Cerebellar cortex (tissue), 1 donor: ENCODE measurements at regions not wholly inside any gene's neighbourhood (a gene's known extent, or its start where the extent isn't known, plus 50 kb on each side); places are given as distances from the start of the nearest gene placed in this dataset.
"Not testable (repeated sequence)": the region's sequence is repeated elsewhere in the genome, so short reads cannot be mapped to it uniquely, and the experiment has no call there.

ENCODE experiments used
- DNase-seq: peaks from one replicate; pipeline ENCODE4 v3.0.0-alpha.2; 2015; ENCODE audit warnings: low spot score

DNA sequence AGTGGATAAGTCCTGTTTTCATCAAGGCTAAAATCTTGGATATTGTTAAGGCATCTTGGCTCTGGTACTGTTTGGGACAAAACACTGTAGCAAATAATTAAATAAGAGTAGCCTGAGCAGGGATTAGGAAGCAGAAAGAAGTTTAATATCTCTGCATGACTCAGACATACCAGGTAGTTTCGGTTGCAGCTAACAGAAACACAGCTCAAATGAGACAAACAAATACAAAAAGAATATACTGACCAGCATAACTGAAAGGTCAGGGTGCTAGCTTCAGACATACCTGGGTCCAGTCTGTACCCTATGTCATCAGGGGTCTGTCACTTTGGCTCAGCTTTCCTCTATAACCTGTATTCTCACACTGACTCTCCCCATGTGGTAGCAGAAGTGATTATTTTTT is 156.4 kb upstream of the MAP3K1 start:
- no peak for DNase-seq

DNA sequence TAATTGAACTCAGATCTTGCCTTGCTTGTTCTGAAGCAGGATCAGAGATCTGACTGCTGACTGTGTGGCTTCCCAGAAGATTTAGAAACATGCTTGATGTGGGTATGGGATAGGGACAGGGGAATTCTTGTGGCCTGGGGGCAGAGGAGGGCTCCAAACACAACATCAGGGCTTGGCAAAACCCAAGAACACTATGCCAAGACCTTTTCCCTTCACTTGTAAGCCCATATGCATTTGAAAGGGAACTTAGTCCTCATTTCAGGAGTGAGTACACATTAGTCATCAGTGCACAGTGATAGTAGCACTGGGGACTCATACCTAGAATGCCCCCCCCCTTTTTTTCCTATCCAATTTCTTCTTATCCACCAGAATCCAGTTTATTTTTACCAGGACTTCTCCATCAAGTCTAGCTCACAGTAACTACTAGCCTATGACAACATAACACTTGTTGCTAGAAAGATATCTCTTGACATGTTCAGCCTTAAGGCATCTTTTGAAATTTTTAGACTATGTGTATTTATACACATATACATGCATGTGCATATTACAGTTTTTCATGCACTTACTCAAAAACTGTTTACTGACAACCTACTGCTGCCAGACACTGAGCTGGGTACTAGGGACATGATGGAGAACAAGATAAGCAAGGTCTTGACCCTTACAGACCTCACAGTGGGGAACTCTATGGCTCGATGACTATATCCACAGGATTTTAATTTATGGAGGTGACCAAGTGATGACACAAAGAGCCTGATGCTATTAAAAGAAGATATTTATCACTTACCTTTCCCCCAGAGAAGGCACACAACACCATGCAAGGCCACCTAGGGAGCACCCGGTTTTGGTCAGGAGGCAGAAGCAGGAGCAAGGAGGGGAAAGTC is 158.3 kb upstream of the MAP3K1 start:
- no peak for DNase-seq

DNA sequence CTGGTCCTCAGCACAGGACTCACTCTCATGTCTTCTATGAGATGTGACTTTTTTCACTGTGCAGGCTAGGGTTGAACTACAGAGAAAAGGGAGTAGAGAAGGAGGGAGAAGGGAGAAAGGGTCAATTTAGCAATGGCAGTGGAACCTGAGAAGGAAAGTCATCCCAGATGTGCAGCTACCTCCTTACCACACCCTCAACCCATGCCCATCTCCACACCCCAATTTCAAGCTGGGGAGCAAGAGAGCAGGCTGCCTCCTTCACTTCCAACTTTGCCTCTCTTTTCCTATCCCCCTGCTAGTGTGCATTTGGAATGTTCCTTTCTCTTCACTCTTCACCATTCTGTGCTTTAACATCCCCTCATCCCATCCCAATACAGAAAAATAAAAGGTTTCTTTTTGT is 163.5 kb upstream of the MAP3K1 start:
- no peak for DNase-seq

DNA sequence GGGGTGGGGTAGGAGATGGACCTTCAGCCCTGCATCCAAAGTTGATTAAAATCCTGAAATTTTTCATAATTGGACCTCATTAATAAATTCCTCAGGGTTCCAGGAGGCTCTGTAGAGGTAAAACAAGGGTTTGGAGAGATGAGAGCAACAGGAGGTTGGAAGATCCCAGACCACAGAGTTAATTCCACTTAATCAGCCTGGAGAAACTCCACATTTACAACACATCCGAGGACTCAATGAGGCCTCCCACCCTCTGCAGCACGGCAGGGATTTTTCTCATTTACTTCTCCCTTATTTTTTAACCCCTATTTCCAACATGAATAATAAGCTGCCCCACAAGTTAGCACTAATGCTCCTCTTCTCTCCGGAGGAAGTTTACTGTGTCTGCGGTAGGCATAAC is 165.0 kb upstream of the MAP3K1 start:
- no peak for DNase-seq

DNA sequence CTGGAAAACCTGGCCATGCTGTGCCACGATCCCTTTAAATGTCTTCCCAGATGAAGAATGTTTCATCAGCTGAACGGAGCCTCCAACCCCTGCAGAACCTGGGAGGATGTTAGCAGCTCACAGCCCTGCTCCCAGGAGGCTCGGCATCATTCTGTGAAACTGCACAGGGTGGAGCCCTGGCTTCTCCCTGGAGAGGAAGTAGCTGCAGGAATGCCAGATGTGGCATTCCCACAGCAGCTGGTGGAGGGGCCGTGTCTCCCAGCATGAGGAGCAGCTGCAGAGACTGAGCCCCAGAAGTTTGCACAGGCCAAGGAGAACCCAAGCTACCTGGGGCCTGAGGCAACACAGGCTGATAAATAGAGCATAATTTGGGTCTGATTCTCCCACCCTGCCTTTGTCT is 165.8 kb upstream of the MAP3K1 start:
- DNase-seq = no peak

DNA sequence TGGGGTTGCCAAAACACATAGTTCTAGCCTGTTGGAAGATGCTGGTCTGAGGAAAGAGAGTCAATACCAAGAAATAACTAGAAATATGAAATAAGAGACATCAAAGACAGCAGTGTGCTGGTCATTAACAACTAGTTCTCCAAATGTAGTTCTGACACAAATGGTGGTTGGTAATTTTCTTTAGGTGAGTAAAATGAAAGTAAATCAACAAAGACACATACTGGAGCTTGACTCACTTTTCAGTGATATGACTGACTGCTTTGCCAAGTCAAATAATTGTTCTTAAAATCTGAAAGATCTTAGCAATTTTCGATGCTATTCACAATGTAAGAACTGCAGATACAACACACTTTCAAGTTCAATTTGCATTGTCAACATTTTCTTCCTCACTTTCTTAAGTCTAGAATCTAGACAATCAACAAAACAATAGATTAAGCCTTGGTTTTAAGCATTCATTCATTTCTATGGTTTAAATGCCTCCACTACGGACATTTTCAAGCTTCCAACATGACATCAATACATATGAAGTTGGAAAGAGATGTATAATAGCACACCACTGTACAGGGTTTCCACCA is 166.8 kb upstream of the MAP3K1 start:
- DNase-seq = no peak

DNA sequence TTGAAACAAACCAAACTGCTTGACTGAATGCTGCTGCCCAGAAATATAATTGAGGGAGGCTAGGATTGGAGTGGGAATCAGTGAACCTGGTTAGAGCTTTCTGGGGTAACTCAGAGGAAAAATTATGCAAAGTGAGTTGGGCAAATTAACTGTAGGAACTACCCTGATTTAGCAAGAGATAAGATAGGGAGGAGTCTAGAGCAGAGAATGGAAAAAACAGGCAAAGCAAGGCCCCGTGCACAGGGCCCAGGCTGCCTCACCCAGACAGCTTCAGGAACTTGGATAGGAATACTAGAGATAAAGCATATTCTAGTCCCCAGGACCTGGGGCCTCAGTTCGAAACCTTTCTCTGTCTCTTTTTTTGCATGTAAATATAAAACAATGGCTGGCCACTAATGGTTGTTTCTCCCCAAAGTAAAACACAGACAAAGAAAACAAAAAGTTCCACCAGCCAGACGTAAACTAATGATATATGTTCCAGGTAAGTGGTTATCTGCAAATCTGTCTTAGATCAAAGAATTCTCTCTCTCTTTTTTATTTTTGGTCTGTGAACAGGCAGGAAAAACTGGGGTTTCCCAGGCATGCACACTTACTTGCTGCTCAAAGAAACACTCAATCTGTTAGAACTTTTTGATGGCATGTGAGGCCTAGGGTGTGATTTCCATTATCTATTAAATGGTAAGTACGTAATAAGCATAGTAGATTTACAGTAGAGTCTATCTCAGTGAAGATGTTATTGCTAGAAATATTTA is 168.1 kb upstream of the MAP3K1 start:
- no peak for DNase-seq

DNA sequence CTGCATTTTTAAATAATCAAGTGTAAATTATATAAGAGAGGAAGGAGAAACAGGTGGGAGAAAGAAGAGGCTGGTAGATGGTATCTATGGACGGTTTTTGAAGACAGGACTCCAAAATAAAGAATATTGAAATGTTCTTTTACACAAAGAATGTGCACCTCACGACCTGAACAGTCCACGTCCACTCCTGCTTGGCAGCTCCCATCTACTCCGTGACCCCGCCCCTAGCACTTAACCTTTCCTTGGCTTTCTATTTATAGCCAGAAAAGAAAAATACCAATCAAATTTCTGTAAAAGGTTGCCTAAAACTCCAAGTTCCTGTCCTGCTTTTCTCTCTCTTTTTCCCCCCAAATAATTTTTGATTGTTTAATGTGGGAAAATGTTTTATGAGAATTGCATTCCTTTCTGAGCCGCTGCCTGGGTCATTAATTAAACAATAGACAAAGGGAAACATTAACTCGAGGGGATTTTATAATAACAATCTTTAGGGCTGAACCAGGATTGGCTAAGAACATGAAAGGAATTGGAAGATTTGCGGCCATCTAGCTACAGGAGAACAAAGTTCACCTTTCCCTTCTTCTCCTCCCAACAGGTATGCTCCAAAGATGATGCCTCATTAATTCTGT is 173.6 kb upstream of the MAP3K1 start:
- DNase-seq = no peak

DNA sequence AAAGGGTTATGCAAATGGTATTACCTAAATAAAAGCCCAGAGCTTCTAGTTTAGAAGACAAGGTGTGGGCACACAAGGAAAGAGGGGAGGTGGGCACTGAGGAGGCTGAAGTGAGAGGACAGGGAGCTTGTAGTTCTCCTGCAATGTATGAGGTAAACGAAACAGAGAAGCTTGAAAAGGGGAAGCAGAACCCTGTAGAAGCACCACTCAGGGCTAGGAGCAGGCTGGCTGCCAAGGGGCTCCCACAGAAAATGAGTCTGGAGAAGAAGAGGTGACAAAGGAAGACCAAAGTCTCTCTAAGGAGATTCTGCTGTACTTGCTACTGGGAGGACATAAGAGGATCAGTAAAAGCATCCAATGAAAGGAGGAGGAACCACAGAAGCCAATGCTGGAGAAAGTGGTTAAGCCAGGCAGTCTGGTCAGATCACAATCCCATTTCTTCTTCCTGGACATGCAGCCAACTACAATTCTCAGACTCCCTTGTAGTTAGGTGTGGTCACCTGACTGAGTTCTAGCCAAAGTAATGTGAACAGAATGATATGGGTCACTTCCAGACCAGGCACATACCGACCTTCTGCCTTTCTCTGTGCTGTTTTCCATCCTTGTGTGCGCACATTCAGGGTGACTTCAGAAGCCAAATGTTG is 174.5 kb upstream of the MAP3K1 start:
- DNase-seq = no peak

DNA sequence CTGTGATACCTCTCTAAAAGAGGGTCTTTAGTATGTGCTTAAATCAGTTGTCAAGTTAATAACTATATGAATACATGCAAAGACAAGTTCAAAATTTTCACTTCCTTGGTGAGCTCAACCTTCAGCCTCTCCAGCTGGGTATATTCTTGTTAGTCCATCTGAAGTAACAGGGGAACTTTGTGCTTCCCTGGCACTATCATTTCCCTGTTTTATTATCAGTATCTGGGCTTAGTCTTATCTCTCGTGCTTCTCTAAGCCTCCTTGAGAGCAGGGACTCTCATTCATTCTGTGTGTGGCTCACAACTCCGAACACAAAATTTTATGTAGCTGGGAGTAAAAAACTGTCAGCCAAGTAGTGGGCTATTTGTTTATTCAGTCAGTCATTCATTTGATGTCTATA is 175.9 kb upstream of the MAP3K1 start:
- no peak for DNase-seq

DNA sequence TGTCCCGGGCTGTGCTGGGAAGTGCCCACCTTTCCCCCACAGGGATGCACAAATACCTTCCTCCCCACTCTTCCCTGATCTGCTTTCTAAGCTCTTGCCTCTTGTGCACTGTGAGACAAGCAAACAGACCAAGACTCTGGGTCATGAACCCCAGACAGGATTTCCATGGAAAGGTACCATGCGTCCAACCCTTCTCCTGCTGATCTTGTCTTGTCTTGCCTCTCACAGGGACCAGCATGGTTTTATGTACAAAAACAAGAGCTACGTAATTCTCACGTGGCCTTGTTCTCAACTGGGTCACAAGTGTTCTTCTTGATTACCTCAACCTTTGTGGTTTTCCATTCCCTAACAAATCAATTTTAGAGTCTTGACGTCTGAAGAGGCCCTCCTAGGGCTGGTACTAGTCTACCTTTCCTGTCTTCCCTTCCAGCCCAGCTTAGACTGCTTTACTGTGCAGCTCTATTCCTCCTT is 176.5 kb upstream of the MAP3K1 start:
- DNase-seq = no peak

DNA sequence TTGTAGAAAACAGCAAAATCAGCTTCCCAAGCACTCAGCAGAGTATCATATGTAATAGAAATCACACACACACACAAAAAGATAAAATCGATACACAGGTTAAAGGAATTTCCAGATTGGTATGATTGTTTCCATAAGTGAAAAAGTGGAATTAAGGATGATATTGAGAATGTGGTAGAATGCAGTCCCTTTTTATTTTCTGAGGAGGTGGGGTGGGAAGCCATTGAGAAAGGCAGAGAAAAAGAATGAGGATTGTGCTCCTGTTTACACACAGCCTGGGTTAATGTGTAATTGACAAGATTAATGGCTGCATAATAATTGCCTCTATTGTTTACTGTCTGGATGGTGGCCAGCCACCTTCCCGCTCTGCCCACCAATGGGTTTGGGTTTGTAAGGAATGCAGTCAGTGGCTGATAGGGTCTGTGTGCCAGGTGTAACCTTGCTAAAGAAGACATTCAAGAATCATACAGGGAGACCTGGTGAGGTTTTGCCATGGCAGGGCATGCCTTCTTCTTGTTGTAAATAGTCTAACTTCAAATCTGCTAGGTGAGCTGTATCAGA is 177.2 kb upstream of the MAP3K1 start:
- DNase-seq = no peak

DNA sequence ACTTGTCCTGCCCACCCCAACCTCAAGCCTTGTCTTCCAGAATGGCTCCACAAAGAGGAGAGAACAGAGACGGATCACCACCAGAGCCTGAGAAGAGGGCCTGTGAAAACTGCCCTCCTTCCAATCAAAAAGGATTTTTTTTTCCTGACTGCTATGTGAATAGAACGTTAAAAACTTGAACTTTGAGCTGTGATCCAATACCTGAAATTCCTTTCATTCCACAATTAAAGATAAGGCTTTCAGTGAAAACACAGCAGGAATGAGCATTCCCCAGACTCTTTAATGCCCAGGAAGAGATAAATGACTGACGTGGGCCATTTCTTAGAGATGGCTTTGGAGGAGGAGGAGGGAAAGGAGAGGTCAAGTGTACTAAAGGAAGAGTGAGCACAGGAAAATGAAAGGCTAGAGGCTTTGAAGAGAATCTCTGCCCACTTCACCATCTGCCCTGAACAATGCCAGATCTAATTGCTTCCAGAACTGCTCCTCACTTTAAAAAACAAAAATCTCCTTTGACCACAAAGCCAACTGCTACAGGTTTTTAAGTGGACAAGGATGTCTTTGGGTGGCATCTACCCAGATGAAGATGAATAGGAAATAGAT is 177.9 kb upstream of the MAP3K1 start:
- DNase-seq = no peak

DNA sequence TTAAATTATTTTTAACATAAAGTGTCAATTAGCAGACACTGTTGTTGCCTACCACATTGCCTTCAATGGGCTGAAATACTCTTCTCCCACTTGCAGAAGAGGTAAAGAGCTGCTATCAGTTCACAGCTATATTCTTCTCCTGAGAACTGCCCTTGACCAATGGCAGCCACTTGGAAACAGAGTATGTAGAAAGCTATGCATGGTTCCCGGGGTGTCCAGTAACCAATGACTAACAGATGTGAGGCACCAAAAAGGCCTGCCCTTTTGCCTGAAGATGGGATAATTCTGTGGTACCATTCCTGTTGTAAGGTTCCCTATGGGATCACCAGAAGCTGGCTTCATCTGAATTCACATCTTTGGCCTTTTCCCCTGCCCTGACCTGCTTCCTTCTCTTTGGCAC is 181.4 kb upstream of the MAP3K1 start:
- no peak for DNase-seq

DNA sequence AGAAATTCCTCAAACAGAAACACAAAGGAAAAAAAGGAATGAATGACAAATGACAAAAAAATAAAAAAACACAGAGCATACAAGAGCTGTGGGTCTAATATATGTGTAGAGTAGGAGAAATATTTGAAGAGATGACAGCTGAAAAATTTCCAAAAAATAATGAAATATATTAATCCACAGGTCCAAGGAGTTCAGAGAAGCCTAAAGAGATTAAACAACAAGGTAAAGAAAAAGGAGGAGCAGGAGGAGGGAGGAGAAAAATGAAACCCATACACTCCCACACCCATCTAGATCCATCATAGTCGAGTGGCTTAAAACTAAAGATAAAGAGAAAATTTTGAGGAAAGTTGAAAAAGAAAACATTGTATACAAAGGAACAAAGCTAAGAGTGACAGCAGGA is 182.4 kb upstream of the MAP3K1 start:
- DNase-seq = no peak

DNA sequence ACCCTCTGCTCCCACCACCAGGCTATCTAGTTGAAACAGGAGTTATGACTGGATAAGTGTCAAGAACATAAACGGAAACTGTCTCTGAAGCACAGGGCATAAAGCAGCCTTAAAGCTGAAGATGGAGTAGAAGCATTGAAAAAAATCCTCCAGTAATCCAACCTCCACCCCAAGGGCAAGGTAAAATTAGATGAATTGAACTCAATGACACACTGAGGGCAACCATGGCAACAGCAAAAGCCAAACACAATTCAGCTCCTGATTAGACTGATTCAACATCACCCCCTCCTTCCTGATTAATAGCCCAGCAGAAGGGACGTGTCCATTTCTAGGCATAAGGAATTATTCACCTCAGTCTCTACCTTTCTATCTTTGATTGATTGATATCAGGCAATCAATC is 183.2 kb upstream of the MAP3K1 start:
- no peak for DNase-seq

DNA sequence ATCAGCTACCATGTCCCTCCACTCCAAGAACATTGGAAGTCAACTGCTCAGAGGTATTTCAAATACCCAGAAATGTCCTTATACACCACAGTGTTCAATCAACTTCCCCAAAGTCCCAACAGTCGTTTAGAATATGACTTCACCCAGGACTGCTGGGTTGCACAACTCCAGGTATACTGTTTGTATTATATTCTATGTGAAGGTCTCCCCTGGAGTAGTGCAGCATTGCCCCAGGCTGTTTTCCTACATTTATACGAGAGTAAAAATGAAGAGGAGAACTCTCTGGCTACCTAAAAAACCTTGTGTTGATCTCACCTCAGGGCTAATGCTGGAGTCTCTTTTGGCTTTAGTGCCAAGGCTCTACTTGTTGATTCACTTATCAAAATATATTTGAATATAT is 183.6 kb upstream of the MAP3K1 start:
- DNase-seq = no peak

DNA sequence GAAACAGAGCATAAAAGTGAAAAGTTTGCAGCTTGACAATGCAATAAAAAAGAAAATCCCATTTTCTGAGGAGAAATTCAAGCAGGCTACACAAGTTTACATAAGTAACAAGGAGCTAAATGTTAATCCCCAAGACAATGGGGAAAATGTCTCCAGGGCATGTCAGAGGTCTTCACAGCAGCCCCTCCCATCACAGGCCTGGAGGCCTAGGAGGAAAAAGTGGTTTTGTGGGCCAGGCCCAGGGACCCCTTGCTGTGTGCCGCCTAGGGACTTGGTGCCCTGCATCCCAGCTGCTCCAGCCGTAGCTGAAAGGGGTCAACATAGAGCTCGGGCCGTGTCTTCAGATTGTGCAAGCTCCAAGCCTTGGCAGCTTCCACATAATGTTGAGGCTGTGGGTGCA is 186.7 kb upstream of the MAP3K1 start:
- DNase-seq = not testable (repeated sequence)

DNA sequence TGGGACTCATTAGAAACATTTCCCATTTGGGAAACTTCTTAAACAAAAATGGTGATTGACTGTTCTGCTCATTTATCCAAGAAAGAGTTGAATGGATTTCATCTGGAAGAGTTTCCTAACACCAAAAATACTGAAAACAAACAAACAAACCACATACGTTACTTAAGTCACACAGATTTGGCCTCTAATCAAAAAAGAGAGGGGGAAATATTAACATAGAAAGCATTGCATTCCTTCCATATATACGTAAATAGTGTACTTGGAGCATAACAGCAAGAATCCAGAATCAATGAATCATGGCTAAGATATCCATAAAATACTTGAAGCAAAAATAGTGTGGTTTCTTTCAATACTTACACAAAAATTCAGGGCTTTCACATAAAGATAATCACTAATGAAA is 189.8 kb upstream of the MAP3K1 start:
- no peak for DNase-seq

DNA sequence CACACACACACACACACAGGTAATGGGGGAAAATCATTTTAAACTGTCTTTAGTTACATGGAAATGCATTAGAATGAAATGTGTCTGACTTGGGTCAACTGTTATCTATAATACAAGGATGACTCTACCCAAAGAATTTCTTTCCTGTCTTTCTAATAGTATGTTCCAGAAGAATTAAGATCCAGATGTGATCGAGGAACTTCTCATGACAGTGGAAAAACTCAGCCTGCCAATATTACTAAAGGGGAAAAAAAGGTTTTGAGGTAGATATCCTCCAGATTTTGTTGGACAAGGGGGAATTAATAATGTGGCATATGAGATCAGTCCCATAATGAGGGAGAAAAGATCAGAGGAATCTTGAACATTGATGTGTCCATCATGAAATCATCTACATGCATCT is 190.6 kb upstream of the MAP3K1 start:
- no peak for DNase-seq

DNA sequence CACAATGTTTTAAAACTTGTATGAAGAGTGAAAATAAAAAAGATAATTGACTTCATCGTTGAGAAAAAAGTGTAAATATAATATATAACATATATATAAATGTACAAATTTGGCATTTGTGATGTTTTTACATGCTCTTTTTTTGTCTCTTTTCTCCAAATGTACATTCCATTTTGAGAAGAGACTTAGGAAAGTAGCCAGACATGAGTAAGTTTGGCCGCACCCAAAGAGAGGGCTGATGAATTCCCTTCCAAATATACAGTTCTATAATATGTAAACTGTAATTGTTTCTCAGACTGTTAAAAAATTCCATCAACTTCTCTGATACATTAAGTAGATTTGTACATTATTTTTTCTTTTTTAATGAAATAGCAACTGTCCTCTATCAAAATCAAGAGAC is 193.2 kb upstream of the MAP3K1 start:
- no peak for DNase-seq
